Body of pancreas (tissue), 4 donors: ENCODE measurements at regions not wholly inside any gene's neighbourhood (a gene's known extent, or its start where the extent isn't known, plus 50 kb on each side); places are given as distances from the start of the nearest gene placed in this dataset.

ENCODE experiments used
- ATAC-seq: fragments of 150-250 bp; one replicate; pipeline ENCODE4 v1.9.1; 2016
- DNase-seq, 4 donors: peaks; one replicate each; pipeline ENCODE4 v3.0.0-alpha.2; 2019
- H3K27ac ChIP-seq, 4 donors: fragments of 200-600 bp; sonication (generic); 1 replicate in 3 of 4; 2 replicates in 1 of 4; pipeline versions ENCODE4 v1.5.1 to v1.6.1; 2016 to 2019; ENCODE audit warnings: mild to moderate bottlenecking in 1 of 4, mixed read lengths in 1 of 4, moderate library complexity in 1 of 4
- H3K27me3 ChIP-seq, 2 donors: fragments of 200-600 bp; sonication (generic); one replicate each; pipeline ENCODE4 v1.6.0; 2016; ENCODE audit warnings: mild to moderate bottlenecking in 1 of 2
- H3K36me3 ChIP-seq, 2 donors: fragments of 200-600 bp; sonication (generic); replicated peaks in 1 of 2; 2 replicates each; pipeline ENCODE4 v1.5.1; 2016; ENCODE audit warnings: low read depth in 2 of 2; ENCODE audit not compliant: insufficient read depth in 1 of 2
- H3K4me1 ChIP-seq: fragments of 200-600 bp; sonication (generic); one replicate; pipeline ENCODE4 v1.6.0; 2016
- H3K4me3 ChIP-seq, 2 donors: fragments of 200-600 bp; sonication (generic); 1 replicate in 1 of 2; 2 replicates in 1 of 2; pipeline ENCODE4 v1.5.1; 2016 to 2019
- H3K9me3 ChIP-seq, 3 donors: fragments of 200-600 bp; sonication (generic); 1 replicate in 2 of 3; 2 replicates in 1 of 3; pipeline ENCODE4 v1.5.1; 2016
- CTCF ChIP-seq, 7 experiments: fragments of 450-650 bp in 4 of 7; fragments of 200-600 bp in 3 of 7; sonication (generic) in 3 of 7; IDR thresholded peaks; one replicate each; pipeline ENCODE4 v1.5.1; 2016 to 2019; ENCODE audit warnings: antibody characterized with exemption in 7 of 7
- POLR2A ChIP-seq, 3 donors: fragments of 450-650 bp; IDR thresholded peaks; one replicate each; pipeline ENCODE4 v1.6.1; 2016; ENCODE audit warnings: antibody characterized with exemption in 3 of 3, mild to moderate bottlenecking in 2 of 3
- WGBS, 2 donors: methylation state at CpG; one replicate each; pipeline ENCODE4 v1.1.5; 2017; 5-methylcytosine and 5-hydroxymethylcytosine counted together
- intact Hi-C: fragments of 100-400 bp; cut with DNase I; formaldehyde crosslinking; loops from one replicate; pipeline ENCODE4 v1.15.1; 2023

GRCh38 chr18:78582181-78582709, 397.4 kb upstream of the SALL3 start:
- no peaks in the 10 kb centered on the region for H3K4me1 ChIP-seq
- H3K9me3 ChIP-seq, result no peaks in the 10 kb centered on the region
- ATAC-seq (no peak), DNase-seq (no peak)
- TF ChIP-seq CTCF (IDR thresholded peaks at IDR 0.05) (no peak), POLR2A (IDR thresholded peaks at IDR 0.05) (no peak)
- no peaks in the 10 kb centered on the region for H3K36me3 ChIP-seq
- WGBS, 2 donors, result 76 to 80% methylated on average over 18 to 23 of the region's 23 CpGs
- no peak overlapping the region for H3K27ac ChIP-seq
- H3K27me3 ChIP-seq, result no peaks in the 10 kb centered on the region
- H3K4me3 ChIP-seq, result no peak overlapping the region
- intact Hi-C loops, result no loop called here

GRCh38 chr18:78582898-78583738, 396.5 kb upstream of the SALL3 start:
- no peaks in the 10 kb centered on the region for H3K9me3 ChIP-seq
- TF ChIP-seq POLR2A (IDR thresholded peaks at IDR 0.05), result no peak
- no peak for TF ChIP-seq CTCF (IDR thresholded peaks at IDR 0.05)
- 61 to 65% methylated on average over 25 to 26 of the region's 26 CpGs for WGBS, 2 donors
- ATAC-seq (no peak), DNase-seq (no peak)
- H3K27me3 ChIP-seq, result no peaks in the 10 kb centered on the region
- H3K36me3 ChIP-seq, result no peaks in the 10 kb centered on the region
- H3K4me3 ChIP-seq, result no peak overlapping the region
- no peaks in the 10 kb centered on the region for H3K4me1 ChIP-seq
- H3K27ac ChIP-seq, result no peak overlapping the region
- intact Hi-C loops, result no loop called here

- no peaks in the 10 kb centered on the region for H3K27me3 ChIP-seq
- 64 to 71% methylated on average over 12 to 23 of the region's 23 CpGs for WGBS, 2 donors
- no peaks in the 10 kb centered on the region for H3K9me3 ChIP-seq
- no peaks in the 10 kb centered on the region for H3K4me1 ChIP-seq
- H3K4me3 ChIP-seq, result no peak overlapping the region
- no peak overlapping the region for H3K27ac ChIP-seq
- intact Hi-C loops, result no loop called here
- ATAC-seq (no peak), DNase-seq (no peak)
- TF ChIP-seq CTCF (IDR thresholded peaks at IDR 0.05), result no peak
- no peak for TF ChIP-seq POLR2A (IDR thresholded peaks at IDR 0.05)
- no peaks in the 10 kb centered on the region for H3K36me3 ChIP-seq
Measured at GRCh38 chr18:78583739-78584458, 395.7 kb upstream of the SALL3 start.

- no peaks in the 10 kb centered on the region for H3K36me3 ChIP-seq
- H3K4me3 ChIP-seq, result no peak overlapping the region
- TF ChIP-seq POLR2A (IDR thresholded peaks at IDR 0.05) (no peak), CTCF (IDR thresholded peaks at IDR 0.05) (no peak)
- no peaks in the 10 kb centered on the region for H3K9me3 ChIP-seq
- DNase-seq, result no peak
- intact Hi-C loops, result no loop called here
- H3K27ac ChIP-seq, result no peak overlapping the region
- H3K27me3 ChIP-seq, result no peaks in the 10 kb centered on the region
- H3K4me1 ChIP-seq, result no peaks in the 10 kb centered on the region
- no peak for ATAC-seq
- WGBS, 2 donors, result 69 to 72% methylated on average over 17 to 18 of the region's 19 CpGs
Measured at GRCh38 chr18:78584459-78585022, 395.1 kb upstream of the SALL3 start.
